GM19043 (cell line): ENCODE measurements at regions not wholly inside any gene's neighbourhood (a gene's known extent, or its start where the extent isn't known, plus 50 kb on each side); places are given as distances from the start of the nearest gene placed in this dataset.
A peak's percentile ranks its signal among the peaks of the same experiment; 100 is the strongest.

Experiments
- ATAC-seq: cut with Tn5 transposase; IDR thresholded peaks from one replicate; pipeline ENCODE4 v1.9.1; 2021; ENCODE audit warnings: low read depth; ENCODE audit not compliant: unreplicated experiment

GRCh38 chr15:38692789-38693062, 128.1 kb upstream of the RASGRP1 start:
- ATAC-seq, result no peak

- no peak for ATAC-seq
These were observed 130.9 kb upstream of the RASGRP1 start for GRCh38 chr15:38695249-38696108.

- ATAC-seq, result peak; percentile 65
These were observed 131.6 kb upstream of the RASGRP1 start for GRCh38 chr15:38696109-38696727.

- ATAC-seq, result no peak
These were observed 132.3 kb upstream of the RASGRP1 start for GRCh38 chr15:38696790-38697495.

- no peak for ATAC-seq
These were observed 133.6 kb upstream of the RASGRP1 start for GRCh38 chr15:38698254-38698653.

- ATAC-seq, result peak; percentile 46
These were observed 135.1 kb upstream of the RASGRP1 start for GRCh38 chr15:38699633-38700230.

GRCh38 chr15:38701149-38701548, 136.5 kb upstream of the RASGRP1 start:
- no peak for ATAC-seq

- no peak for ATAC-seq
These were observed 137.7 kb upstream of the RASGRP1 start for GRCh38 chr15:38702178-38702912.

GRCh38 chr15:38705436-38706219, 141.0 kb upstream of the RASGRP1 start:
- ATAC-seq, result no peak

- ATAC-seq, result no peak
These were observed 142.3 kb upstream of the RASGRP1 start for GRCh38 chr15:38706956-38707355.

GRCh38 chr15:38707802-38708671, 143.4 kb upstream of the RASGRP1 start:
- ATAC-seq, result peak; percentile 72

GRCh38 chr15:38708672-38709180, 144.1 kb upstream of the RASGRP1 start:
- ATAC-seq, result no peak

GRCh38 chr15:38709196-38709595, 144.6 kb upstream of the RASGRP1 start:
- no peak for ATAC-seq

- ATAC-seq, result no peak
These were observed 149.9 kb upstream of the RASGRP1 start for GRCh38 chr15:38714309-38715072.

GRCh38 chr15:38720893-38721567, 156.4 kb upstream of the RASGRP1 start:
- no peak for ATAC-seq

GRCh38 chr15:38721568-38721945, 156.9 kb upstream of the RASGRP1 start:
- ATAC-seq, result no peak

- ATAC-seq, result no peak
These were observed 157.6 kb upstream of the RASGRP1 start for GRCh38 chr15:38722236-38722635.
